Activated T-helper 2 cell treated with anti-CD3 and anti-CD28 coated beads, Interferon-gamma antibody, Interleukin-2, Interleukin-4, amounts not matched to agents 10 μg/mL and 5 μg/mL and 100 μg/mL, durations not matched to agents 14 hours and 24 hours and 36 hours (primary cell): ENCODE measurements at regions not wholly inside any gene's neighbourhood (a gene's known extent, or its start where the extent isn't known, plus 50 kb on each side); places are given as distances from the start of the nearest gene placed in this dataset.
"Not testable (repeated sequence)": the region's sequence is repeated elsewhere in the genome, so short reads cannot be mapped to it uniquely, and the experiment has no call there.

Experiments used
- DNase-seq: peaks from one replicate; pipeline ENCODE4 v3.0.0; 2021; ENCODE audit warnings: low spot score
- H3K27ac Mint-ChIP-seq: one replicate; pipeline ENCODE4 v1.8.0; 2021; ENCODE audit warnings: mixed read lengths
- H3K27me3 Mint-ChIP-seq: one replicate; pipeline ENCODE4 v1.8.0; 2021; ENCODE audit warnings: low read depth, mixed read lengths
- H3K36me3 Mint-ChIP-seq: one replicate; pipeline ENCODE4 v1.8.0; 2021; ENCODE audit warnings: low read depth, mixed read lengths
- H3K4me1 Mint-ChIP-seq: one replicate; pipeline ENCODE4 v1.8.0; 2021; ENCODE audit warnings: low read depth, mixed read lengths
- H3K4me3 Mint-ChIP-seq: one replicate; pipeline ENCODE4 v1.8.0; 2021; ENCODE audit warnings: low read depth, mild to moderate bottlenecking, moderate library complexity, mixed read lengths
- H3K9me3 Mint-ChIP-seq: one replicate; pipeline ENCODE4 v1.8.0; 2021; ENCODE audit warnings: mixed read lengths
- intact Hi-C: fragments of 100-400 bp; cut with micrococcal nuclease; formaldehyde crosslinking; loops from one replicate; pipeline ENCODE4 v1.15.1; 2023

DNA sequence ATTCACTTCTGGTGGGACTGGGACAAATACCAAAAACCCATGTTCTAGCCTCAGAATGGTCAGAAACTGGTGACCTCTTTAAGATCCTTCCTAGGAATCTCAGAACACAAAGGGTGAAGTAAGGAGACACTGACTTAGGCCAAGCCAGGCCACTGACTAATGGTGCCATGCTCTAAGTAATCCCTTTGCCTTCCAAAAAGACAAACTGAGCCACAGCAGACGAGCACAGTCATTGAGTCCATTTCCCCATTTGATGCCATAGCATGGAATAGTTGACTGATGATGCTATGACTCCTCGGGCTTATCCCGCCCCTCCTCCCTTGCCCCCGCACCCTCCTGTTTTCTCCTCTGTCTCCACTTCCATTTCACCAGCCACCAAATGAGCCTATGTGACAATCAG lies 145.8 kb upstream of the ZNF648 start:
- Mint-ChIP-seq H3K36me3 (no peaks in the 10 kb centered on the region), H3K4me1 (peaks cover 3% of the 10 kb centered on the region), H3K9me3 (no peaks in the 10 kb centered on the region), H3K27ac (no peak overlapping the region), H3K4me3 (no peak overlapping the region), H3K27me3 (peaks cover 2% of the 10 kb centered on the region)
- no peak for DNase-seq
- intact Hi-C loops: no loop called here

GRCh38 chr1:182206626-182207239 lies 145.2 kb upstream of the ZNF648 start:
- intact Hi-C loops: no loop called here
- no peak for DNase-seq
- Mint-ChIP-seq H3K27me3 (peaks cover 2% of the 10 kb centered on the region), H3K4me3 (no peak overlapping the region), H3K36me3 (no peaks in the 10 kb centered on the region), H3K9me3 (no peaks in the 10 kb centered on the region), H3K4me1 (peaks cover 3% of the 10 kb centered on the region), H3K27ac (no peak overlapping the region)

DNA sequence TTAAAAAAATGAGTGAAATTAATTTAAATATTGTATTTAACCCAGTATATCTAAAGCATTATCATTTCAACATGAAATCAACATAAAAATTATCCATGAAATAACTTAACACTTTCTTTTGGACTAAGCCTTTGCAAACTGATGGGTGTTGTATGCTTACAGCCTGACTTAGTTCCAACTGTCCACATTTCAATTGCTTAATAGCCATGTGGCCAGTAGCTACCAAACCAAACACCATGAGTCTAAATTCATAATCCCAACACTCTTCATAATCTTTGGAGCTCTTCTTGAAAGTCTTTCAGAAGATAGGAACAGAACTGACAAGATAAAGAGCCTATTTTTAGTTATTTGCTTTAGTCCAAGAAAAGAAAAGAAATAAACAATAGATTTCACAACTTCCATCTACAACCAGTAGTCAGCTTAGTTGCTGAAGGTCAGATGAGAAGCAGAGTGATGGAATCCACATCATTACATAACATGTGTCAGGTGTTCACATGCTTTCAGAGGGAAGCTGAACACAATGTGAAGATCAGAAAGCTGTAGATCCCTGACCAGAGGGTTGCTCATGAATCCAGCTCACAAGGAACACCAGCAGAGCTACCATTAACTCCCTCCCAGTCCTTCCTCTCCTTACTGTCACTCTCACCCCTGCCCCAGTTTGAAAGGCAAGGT lies 144.0 kb upstream of the ZNF648 start:
- H3K9me3 Mint-ChIP-seq: no peaks in the 10 kb centered on the region
- peaks cover 3% of the 10 kb centered on the region for H3K4me1 Mint-ChIP-seq
- no peak overlapping the region for H3K27ac Mint-ChIP-seq
- no peak overlapping the region for H3K4me3 Mint-ChIP-seq
- peaks cover 2% of the 10 kb centered on the region for H3K27me3 Mint-ChIP-seq
- intact Hi-C loops: no loop called here
- no peaks in the 10 kb centered on the region for H3K36me3 Mint-ChIP-seq
- DNase-seq: no peak

DNA sequence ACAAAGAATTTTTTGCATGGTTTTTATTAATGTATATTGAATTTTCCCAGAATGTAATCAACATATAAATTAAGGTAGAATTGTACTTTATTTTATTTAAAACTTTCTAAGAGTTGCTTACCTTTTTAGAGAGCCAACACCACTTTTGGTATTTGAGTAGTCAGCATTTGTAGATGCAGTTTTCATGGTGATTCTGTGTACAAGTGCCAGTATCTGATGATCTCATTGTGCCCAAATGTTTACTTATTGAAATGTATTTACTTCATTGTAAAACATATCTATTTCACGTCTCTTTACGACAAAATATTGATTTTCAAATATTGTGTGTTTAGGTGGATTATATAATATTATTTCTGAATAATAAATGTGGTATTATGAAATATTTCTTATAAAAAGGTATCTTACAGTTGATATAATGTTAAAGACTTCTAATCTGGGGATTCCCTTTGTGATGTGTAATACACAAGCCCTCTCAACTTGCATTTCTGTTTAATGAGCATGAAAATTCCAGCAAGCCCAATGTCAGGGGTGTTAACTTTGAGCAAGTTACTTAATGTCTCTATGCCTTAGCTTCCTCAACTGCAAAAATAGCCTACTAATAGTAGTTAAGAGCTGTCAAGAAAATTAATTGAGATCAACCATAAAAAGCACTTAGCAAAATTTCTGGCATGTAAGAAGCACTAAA lies 141.8 kb upstream of the ZNF648 start:
- Mint-ChIP-seq H3K9me3 (no peaks in the 10 kb centered on the region), H3K36me3 (no peaks in the 10 kb centered on the region), H3K27ac (no peak overlapping the region), H3K4me3 (no peak overlapping the region), H3K27me3 (no peaks in the 10 kb centered on the region), H3K4me1 (peaks cover 3% of the 10 kb centered on the region)
- DNase-seq: no peak
- intact Hi-C loops: no loop called here

- intact Hi-C loops, H3K27me3 Mint-ChIP-seq, H3K27ac Mint-ChIP-seq, H3K4me3 Mint-ChIP-seq, DNase-seq, H3K4me1 Mint-ChIP-seq, H3K36me3 Mint-ChIP-seq, H3K9me3 Mint-ChIP-seq: not testable (repeated sequence)
Measured at GRCh38 chr1:182201490-182201889, 140.0 kb upstream of the ZNF648 start.

DNA sequence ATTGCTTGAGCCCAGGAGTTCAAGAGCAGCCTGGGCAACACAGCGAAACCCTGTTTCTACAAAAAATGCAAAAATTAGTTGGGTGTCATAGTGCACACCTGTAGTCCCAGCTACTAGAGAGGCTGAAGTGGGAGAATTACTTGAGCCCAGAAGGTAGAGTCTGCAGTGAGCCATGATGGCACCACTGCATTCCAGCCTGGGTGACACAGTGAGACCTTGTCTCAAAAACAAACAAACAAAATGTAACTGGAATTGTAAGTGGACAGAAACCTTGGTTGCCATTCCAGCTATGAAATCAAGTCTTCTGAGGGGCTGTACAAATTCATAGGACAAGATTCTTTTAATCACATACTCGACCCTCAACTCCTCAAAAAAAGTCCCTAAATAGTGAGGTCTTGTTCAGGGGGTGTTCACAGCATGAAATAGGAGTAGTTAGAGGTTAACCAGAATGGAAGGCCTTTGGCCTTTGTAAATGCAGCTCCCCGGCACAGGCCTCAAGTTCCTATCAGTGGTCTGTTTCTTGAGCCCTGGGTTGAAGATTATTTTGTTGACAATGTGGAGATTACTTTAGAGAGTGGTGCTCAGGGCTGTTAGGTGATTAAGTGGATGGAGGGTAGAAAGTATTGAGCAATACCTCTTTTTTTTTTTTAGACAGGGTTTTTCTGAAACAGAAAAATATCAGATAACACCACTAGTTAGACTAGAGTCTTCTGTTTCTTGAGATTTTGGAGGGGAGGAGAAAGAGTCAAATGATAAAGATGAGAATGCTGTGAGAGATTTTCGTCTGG lies 138.7 kb upstream of the ZNF648 start:
- H3K4me1 Mint-ChIP-seq: no peaks in the 10 kb centered on the region
- peaks cover 10% of the 10 kb centered on the region for H3K27me3 Mint-ChIP-seq
- no peak overlapping the region for H3K4me3 Mint-ChIP-seq
- no peaks in the 10 kb centered on the region for H3K36me3 Mint-ChIP-seq
- no peak overlapping the region for H3K27ac Mint-ChIP-seq
- intact Hi-C loops: no loop called here
- no peaks in the 10 kb centered on the region for H3K9me3 Mint-ChIP-seq
- DNase-seq: no peak

DNA sequence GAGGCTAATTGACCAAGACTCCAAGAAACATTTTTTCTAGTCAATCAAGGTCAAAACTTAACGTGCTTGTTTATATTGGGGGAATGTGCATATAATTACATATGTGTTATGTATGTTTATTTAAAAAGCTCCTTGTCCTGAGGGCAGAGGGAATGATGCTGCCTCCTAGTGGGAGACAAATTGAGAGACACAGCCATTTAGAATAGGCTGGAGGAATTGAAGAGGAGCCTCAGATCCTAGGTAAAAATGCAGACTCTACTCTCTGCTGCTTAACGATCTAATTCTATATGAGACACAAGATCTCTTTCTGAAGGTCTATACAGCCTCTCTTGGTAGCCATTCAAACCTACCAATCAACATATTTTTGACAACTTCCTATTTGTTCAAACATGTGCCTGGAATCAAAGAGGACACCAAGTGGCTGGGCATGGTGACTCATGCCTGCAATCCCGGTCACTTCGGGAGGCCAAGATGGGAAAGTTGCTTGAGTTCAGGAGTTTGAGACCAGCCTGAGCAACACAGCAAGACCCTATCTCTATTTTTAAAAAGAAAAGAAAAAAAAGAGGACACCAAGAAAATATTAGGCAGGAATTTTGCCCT lies 136.6 kb upstream of the ZNF648 start:
- Mint-ChIP-seq H3K4me1 (no peaks in the 10 kb centered on the region), H3K36me3 (no peaks in the 10 kb centered on the region), H3K27ac (no peak overlapping the region), H3K9me3 (no peaks in the 10 kb centered on the region), H3K27me3 (peaks cover 16% of the 10 kb centered on the region), H3K4me3 (no peak overlapping the region)
- intact Hi-C loops: no loop called here
- no peak for DNase-seq

GRCh38 chr1:182196897-182197870 lies 135.7 kb upstream of the ZNF648 start:
- peaks cover 18% of the 10 kb centered on the region for H3K27me3 Mint-ChIP-seq

DNA sequence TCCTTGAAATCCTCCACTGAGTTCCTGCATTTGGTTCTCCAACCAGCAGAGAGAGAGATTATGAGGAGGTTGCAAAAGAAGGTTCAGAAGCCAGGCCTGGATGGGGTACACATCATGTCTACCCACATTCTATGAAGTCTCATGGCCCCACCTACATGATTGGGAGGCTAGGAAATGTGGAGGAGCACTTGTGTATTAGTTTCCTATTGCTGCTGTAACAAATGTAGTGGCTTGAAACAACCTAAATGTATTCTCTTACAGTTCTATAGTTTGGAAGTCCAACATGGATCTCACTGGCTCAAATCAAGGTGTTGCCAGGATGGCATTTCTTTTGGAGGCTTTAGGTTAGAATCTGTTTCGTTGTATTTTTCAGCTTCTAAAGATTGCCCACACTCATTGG lies 134.2 kb upstream of the ZNF648 start:
- intact Hi-C loops: no loop called here
- Mint-ChIP-seq H3K27me3 (peaks cover 19% of the 10 kb centered on the region), H3K4me3 (no peak overlapping the region), H3K27ac (no peak overlapping the region), H3K36me3 (no peaks in the 10 kb centered on the region), H3K4me1 (peaks cover 1% of the 10 kb centered on the region), H3K9me3 (no peaks in the 10 kb centered on the region)
- DNase-seq: no peak

More at GRCh38 chr1:182196897-182197870, 135.7 kb upstream of the ZNF648 start:
- no peak overlapping the region for H3K4me3 Mint-ChIP-seq
- no peaks in the 10 kb centered on the region for H3K9me3 Mint-ChIP-seq
- H3K36me3 Mint-ChIP-seq: no peaks in the 10 kb centered on the region
- no peak for DNase-seq
- intact Hi-C loops: no loop called here
- no peak overlapping the region for H3K27ac Mint-ChIP-seq
- H3K4me1 Mint-ChIP-seq: no peaks in the 10 kb centered on the region

DNA sequence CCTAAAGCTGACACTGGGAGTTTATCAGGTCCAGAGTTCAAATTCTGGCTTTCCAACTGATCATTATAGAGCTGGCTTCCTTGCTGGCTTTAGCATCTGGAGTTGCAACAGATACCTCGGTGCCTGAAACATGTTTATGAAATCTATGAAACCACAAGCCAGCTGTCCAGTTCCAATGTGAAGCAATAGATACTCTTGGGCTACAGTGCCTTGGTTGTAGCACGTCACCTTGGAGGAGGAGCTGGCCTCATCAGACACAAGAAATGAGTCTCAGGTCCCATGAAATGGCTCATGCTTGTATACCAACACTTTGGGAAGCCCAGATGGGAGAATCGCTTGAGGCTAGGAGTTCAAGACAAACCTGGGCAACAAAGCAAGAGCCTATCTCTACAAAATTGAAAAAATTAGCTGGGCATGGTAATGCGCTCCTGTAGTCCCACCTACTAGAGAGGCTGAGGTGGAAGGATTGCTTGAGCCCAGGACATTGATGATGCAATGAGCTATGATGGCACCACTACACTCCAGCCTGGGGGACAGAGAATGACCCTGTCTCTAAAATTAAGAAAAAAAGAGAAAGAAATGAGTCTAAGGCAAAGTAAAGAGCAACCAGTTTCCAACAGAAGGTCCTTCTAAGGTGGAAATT lies 132.5 kb upstream of the ZNF648 start:
- intact Hi-C loops: loop anchor here (2.0 kb wide), 1 partner anchor 55 kb away; no protein-coding TSS in a partner anchor
- Mint-ChIP-seq H3K27me3 (peaks cover 22% of the 10 kb centered on the region), H3K27ac (no peak overlapping the region), H3K4me1 (peaks cover 3% of the 10 kb centered on the region), H3K36me3 (no peaks in the 10 kb centered on the region), H3K4me3 (no peak overlapping the region), H3K9me3 (no peaks in the 10 kb centered on the region)
- DNase-seq: no peak

GRCh38 chr1:182192966-182193365 lies 131.5 kb upstream of the ZNF648 start:
- H3K4me1 Mint-ChIP-seq: peaks cover 3% of the 10 kb centered on the region

More at GRCh38 chr1:182192966-182193365, 131.5 kb upstream of the ZNF648 start:
- H3K27ac Mint-ChIP-seq: no peak overlapping the region
- no peaks in the 10 kb centered on the region for H3K9me3 Mint-ChIP-seq
- H3K27me3 Mint-ChIP-seq: peaks cover 22% of the 10 kb centered on the region
- no peak overlapping the region for H3K4me3 Mint-ChIP-seq
- H3K36me3 Mint-ChIP-seq: no peaks in the 10 kb centered on the region
- DNase-seq: no peak
- intact Hi-C loops: loop anchor here (2.0 kb wide), 1 partner anchor 56 kb away; no protein-coding TSS in a partner anchor
